Mucosa of gallbladder (tissue), 1 donor: ENCODE measurements at regions not wholly inside any gene's neighbourhood (a gene's known extent, or its start where the extent isn't known, plus 50 kb on each side); places are given as distances from the start of the nearest gene placed in this dataset.
"Not testable (repeated sequence)": the region's sequence is repeated elsewhere in the genome, so short reads cannot be mapped to it uniquely, and the experiment has no call there.

Experiments used
- DNase-seq: peaks from one replicate; pipeline ENCODE4 v3.0.0-alpha.2; 2020; ENCODE audit warnings: low spot score
- donor health status: DM: no; HTN: no; CAD: no.

- DNase-seq: no peak
Measured at GRCh38 chr15:25247407-25248038, 191.3 kb downstream of the UBE3A start.

- DNase-seq: not testable (repeated sequence)
Measured at GRCh38 chr15:25248087-25248486, 190.7 kb downstream of the UBE3A start.

- no peak for DNase-seq
Measured at GRCh38 chr15:25248583-25249235, 190.1 kb downstream of the UBE3A start.

GRCh38 chr15:25249236-25250010, 189.4 kb downstream of the UBE3A start:
- no peak for DNase-seq

- peak; percentile 7 for DNase-seq
Measured at GRCh38 chr15:25250011-25250596, 188.7 kb downstream of the UBE3A start.

- no peak for DNase-seq
Measured at GRCh38 chr15:25250906-25251622, 187.8 kb downstream of the UBE3A start.

GRCh38 chr15:25251700-25252390, 187.0 kb downstream of the UBE3A start:
- DNase-seq: no peak

GRCh38 chr15:25253048-25253973, 185.5 kb downstream of the UBE3A start:
- peak; percentile 6 for DNase-seq

GRCh38 chr15:25268166-25268565, 170.7 kb downstream of the UBE3A start:
- DNase-seq: no peak
